HG03066 (cell line): ENCODE measurements at regions not wholly inside any gene's neighbourhood (a gene's known extent, or its start where the extent isn't known, plus 50 kb on each side); places are given as distances from the start of the nearest gene placed in this dataset.

Experiments used
- ATAC-seq: cut with Tn5 transposase; IDR thresholded peaks from one replicate; pipeline ENCODE4 v1.9.1; 2021; ENCODE audit warnings: low read depth; ENCODE audit not compliant: unreplicated experiment

- ATAC-seq, result no peak
Observed at GRCh38 chr3:43156812-43157455, 51.1 kb upstream of the POMGNT2 start.

DNA sequence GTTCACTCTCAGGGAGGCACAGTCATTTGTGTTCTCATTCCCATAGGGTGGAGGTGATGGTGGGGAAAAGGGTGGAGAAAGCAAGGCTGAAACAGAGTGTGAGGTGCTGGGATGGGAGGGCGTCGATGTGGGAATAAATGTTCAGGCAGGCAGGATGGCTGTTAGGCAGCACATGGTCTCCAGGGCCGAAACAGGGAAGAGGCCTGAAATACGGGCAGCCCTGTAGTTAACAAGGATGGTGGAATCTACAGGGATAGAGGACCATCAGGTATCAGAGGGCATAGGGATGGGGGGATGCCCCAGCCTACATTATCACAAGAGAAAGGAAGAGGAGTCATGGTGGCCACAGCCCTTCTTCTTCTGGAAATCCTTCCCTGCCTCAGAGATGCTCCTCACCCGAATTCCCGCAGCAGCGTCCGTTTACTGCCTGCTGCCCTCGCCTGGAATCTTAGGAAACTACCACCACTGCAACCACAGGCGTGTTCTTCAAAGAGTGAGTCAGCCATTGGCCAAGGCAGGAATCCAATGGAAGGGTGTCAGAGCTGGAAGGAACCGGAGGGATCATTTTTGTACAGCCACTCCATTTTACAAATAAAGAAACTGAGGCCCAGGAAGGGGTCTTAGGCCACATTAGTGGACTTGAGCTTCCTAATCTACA lies 49.7 kb upstream of the POMGNT2 start:
- no peak for ATAC-seq
